ENCODE measurements at regions not wholly inside any gene's neighbourhood (a gene's known extent, or its start where the extent isn't known, plus 50 kb on each side); places are given as distances from the start of the nearest gene placed in this dataset.

GRCh38 chrX:20971250-20971649, 403.0 kb upstream of the CNKSR2 start:
- Histone ChIP-seq H3K4me1 (ENCODE audit: control insufficient read depth, insufficient read depth, low read length) (no peaks in the 10 kb centered on the region), H3K36me3 (ENCODE audit: control insufficient read depth in 2 of 2, insufficient read depth in 1 of 2, low read length in 2 of 2) (no peaks in the 10 kb centered on the region), H3K27ac (ENCODE audit: extremely low read depth, low read depth, low read length) (no peak overlapping the region), H3K4me3 (ENCODE audit: low read depth, low read length) (no peak overlapping the region), H3K9me3 (ENCODE audit: control insufficient read depth, insufficient read depth, low read depth, low read length) (no peaks in the 10 kb centered on the region)
- CTCF ChIA-PET: no interaction called here
- TF ChIP-seq KLF1 (tag by site-specific recombination; IDR thresholded peaks at IDR 0.05) (no peak), ZFP3 (tag by site-specific recombination; IDR thresholded peaks at IDR 0.05; ENCODE audit: low read depth) (no peak), ZSCAN4 (tag by site-specific recombination; IDR thresholded peaks at IDR 0.05) (no peak), ZNF555 (tag by site-specific recombination; conservative IDR thresholded peaks at IDR 0.05) (no peak), ZNF223 (tag by site-specific recombination; IDR thresholded peaks at IDR 0.05) (no peak), ZNF19 (tag by site-specific recombination; IDR thresholded peaks at IDR 0.05; ENCODE audit: low read depth) (no peak), ZNF362 (tag by site-specific recombination; IDR thresholded peaks at IDR 0.05) (no peak), ZNF18 (tag by site-specific recombination; IDR thresholded peaks at IDR 0.05) (no peak)
- POLR2A ChIA-PET: no interaction called here

- Histone ChIP-seq H3K4me1 (ENCODE audit: control insufficient read depth, insufficient read depth, low read length) (no peaks in the 10 kb centered on the region), H3K9me3 (ENCODE audit: control insufficient read depth, insufficient read depth, low read depth, low read length) (no peaks in the 10 kb centered on the region), H3K27ac (ENCODE audit: extremely low read depth, low read depth, low read length) (no peak overlapping the region), H3K4me3 (ENCODE audit: low read depth, low read length) (no peak overlapping the region), H3K36me3 (ENCODE audit: control insufficient read depth in 2 of 2, insufficient read depth in 1 of 2, low read length in 2 of 2) (no peaks in the 10 kb centered on the region)
- CTCF ChIA-PET: interaction anchor here (0.6 kb wide), 1 partner anchor 293 kb away, joined by 3 read pairs; no protein-coding TSS in a partner anchor
- POLR2A ChIA-PET: interaction anchor here (0.6 kb wide), 1 partner anchor 208 kb away, joined by 3 read pairs; no protein-coding TSS in a partner anchor
- TF ChIP-seq IKZF3 (tag by site-specific recombination; IDR thresholded peaks at IDR 0.05) (no peak), ZSCAN5A (tag by site-specific recombination; IDR thresholded peaks at IDR 0.05) (no peak), ZNF221 (tag by site-specific recombination; IDR thresholded peaks at IDR 0.05; ENCODE audit: borderline replicate concordance) (no peak), ZNF23 (tag by site-specific recombination; IDR thresholded peaks at IDR 0.05; ENCODE audit: borderline replicate concordance) (no peak), ZBTB10 (tag by site-specific recombination; IDR thresholded peaks at IDR 0.05) (no peak), ZNF530 (tag by site-specific recombination; IDR thresholded peaks at IDR 0.05; ENCODE audit: low read depth) (no peak), BCL11B (tag by site-specific recombination; IDR thresholded peaks at IDR 0.05; ENCODE audit: low read depth) (no peak), MEIS1 (CRISPR knock-in tag; IDR thresholded peaks at IDR 0.05; ENCODE audit: borderline replicate concordance) (no peak), ZNF561 (tag by site-specific recombination; IDR thresholded peaks at IDR 0.05; ENCODE audit: borderline replicate concordance) (no peak), ZNF292 (tag by site-specific recombination; IDR thresholded peaks at IDR 0.05; ENCODE audit: borderline replicate concordance, low read depth) (no peak)
These were observed 404.7 kb upstream of the CNKSR2 start for GRCh38 chrX:20969565-20969964.
